Smooth muscle cell of the brain vasculature (primary cell): ENCODE measurements at regions not wholly inside any gene's neighbourhood (a gene's known extent, or its start where the extent isn't known, plus 50 kb on each side); places are given as distances from the start of the nearest gene placed in this dataset.
"Not testable (repeated sequence)": the region's sequence is repeated elsewhere in the genome, so short reads cannot be mapped to it uniquely, and the experiment has no call there.

ENCODE experiments used
- DNase-seq: peaks from one replicate; pipeline ENCODE4 v3.0.0-alpha.2; 2012; ENCODE audit warnings: low read depth, low spot score

GRCh38 chr13:26896986-26897668 is 136.5 kb upstream of the GPR12 start:
- no peak for DNase-seq

DNA sequence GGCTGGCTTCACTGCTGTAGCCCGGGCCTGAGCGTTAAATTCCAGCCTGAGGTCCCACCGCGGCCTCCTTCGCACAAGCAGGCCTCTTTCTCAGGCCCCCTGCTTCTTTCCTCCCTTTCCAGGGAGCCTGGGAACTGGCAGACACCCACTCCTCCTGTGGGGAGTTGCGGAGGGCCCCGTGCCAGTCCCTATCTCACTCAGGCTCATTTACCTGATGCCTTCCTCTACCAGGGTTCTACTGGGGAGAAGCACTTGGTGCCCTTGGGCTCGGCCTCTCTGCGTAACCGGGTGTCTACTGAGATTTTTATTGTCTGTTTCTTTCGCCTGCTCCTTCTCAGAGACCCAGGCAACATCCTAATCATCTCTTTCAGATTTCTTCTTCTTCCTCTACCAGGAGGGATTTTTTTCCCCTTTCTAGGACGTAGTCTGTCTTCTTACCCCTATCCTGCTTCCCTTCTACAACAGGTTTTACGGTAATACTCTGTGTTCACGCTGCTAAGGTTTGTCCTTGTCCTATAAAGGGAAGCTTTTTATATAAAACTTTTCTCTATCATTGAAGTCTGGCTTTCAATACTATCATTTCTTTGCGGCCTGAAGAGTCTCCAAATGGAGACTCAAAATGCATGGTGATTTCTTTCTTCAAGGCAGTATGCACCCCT is 135.4 kb upstream of the GPR12 start:
- DNase-seq, result no peak

- no peak for DNase-seq
Observed at GRCh38 chr13:26895081-26895807, 134.7 kb upstream of the GPR12 start.

DNA sequence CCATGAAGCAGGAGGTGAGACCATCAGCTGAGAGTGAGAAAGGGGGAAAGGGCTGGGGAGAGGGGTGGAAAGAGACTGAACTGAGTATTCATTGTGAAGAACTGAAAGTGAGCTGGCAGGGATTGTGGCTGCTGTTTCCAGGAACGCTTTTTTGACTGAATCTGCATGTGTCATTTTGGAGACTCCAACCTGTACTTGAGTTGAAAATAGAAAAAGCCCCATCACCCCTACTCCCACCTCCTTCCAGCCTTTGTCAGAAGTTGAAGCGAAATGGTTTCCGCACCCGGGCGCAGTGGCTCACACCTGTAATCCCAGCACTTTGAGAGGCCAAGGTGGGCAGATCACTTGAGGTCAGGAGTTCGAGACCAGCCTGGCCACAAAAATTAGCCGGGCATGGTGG is 128.0 kb upstream of the GPR12 start:
- no peak for DNase-seq

- DNase-seq, result no peak
Observed at GRCh38 chr13:26887594-26887993, 127.0 kb upstream of the GPR12 start.

- DNase-seq, result no peak
Observed at GRCh38 chr13:26883613-26884257, 123.1 kb upstream of the GPR12 start.

DNA sequence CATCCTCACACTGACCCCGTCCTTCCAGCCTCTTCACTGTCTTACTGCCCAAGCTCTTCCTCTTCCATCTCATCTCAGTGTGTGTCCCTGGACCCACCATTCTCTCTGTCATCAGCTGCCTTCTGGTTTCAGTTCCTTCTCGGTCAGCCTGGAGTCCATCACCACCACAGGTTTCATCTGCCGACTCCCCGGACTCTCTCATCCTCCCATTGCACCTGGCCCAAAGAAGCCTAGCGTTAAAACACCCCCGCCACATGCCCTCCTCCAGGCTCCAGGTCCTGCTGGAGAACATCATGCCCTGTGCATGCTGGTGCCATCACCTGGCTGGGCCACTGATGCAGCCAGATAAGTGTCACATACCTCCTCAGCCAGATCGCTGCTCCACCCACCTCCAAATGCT is 122.1 kb upstream of the GPR12 start:
- no peak for DNase-seq

GRCh38 chr13:26881154-26881553 is 120.6 kb upstream of the GPR12 start:
- no peak for DNase-seq

DNA sequence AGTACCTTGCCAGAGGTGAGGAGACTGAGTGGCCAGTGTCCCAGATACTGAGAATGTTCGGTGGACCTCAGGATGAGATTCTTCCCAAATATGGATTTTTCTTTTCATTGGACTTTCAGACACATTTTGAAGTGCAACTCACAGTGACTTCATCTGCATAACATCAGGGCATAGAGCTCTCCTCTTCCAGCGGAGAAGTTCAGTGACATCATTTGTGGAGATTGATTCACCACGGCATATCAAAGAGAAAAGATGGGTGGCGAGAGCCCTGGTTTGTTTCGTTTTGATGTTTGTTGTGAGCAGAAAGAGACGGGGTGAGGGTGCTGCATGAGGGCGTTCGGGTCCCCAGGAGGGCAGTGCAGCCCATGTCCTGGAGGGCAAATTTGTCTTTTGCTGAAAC is 120.1 kb upstream of the GPR12 start:
- no peak for DNase-seq

DNA sequence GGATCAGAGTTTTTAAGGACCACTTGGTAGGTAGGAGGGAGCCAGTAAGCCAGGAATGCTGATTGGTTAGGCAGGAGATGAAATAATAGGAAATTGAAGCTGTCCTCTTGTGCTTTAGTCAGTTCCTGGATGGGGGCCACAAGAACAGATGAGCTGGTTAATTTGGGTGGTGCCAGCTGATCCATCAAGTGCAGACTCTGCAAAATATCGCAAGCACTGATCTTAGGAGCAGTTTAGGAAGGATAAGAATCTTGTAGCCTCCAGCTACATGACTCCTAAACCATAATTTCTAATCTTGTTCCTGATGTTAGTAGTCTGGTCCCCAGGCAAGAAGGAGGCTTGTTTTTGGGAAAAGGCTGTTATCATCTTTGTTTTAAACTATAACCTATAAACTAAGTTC is 117.9 kb upstream of the GPR12 start:
- no peak for DNase-seq

DNA sequence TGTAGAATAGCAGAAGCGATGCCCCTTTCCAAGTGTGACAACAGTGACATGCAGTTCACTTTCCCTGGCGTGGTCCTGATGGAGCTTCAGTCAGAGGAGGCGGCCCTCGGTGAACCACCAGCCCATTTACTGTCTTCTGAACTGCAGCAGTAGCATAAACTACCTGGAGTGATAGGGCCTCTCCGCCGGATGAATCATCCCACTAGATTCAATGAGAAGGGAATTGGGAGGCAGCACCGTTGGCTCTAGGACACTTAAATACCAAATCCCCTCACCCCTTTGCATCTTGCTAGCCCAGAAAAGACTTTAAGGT is 112.8 kb upstream of the GPR12 start:
- no peak for DNase-seq

GRCh38 chr13:26872525-26873385 is 112.2 kb upstream of the GPR12 start:
- peak; percentile 6 for DNase-seq

DNA sequence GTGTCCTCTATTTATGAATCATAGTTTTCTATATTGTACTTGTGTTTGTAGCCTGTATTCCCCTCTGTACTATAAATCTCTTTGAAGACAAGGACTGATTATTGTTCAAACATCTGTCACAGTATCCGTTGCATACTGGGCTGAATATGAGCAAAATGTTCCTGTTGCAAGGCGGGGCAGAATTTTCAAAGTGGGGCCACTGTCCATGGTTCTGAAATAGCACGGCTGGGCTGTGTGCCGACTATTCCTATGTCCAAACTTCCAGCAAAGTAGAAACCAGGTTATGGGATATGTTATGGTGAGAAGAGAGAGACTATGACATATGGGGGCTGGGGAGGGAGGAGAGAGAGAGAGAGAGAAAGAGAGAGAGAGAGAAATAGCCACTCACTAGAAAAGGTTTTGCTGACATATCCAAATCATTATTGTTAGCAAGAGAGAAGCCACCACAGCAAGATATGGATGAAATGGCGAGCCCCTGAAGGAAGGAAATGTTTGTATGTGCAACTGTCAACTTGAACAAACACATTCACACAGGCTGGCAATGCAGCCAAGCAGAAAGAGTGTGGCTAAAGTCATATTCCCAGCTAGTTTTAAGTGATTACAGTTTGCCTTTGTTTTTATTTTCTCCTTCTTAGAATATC is 107.0 kb upstream of the GPR12 start:
- no peak for DNase-seq

DNA sequence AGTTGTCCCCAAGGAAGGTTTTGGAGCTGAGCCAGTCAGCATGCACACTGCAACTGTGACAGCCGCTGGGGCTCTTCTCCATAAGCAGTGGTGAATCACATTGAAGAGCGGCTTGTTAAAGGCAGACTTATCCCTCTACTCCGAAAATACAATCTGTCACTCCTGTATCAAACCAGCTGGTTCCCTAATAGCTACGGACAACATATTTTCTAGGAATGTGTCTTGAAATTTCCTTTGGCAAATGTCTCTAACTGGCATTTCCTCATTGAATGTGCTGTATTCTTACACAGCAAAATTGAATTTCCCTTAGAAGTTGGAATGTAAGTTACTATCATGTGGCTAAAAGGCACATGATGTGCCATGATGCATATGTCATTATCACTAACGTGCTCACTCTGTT is 104.0 kb upstream of the GPR12 start:
- DNase-seq, result no peak

GRCh38 chr13:26861941-26862340 is 101.4 kb upstream of the GPR12 start:
- DNase-seq, result no peak

GRCh38 chr13:26855921-26856320 is 95.3 kb upstream of the GPR12 start:
- DNase-seq, result no peak

DNA sequence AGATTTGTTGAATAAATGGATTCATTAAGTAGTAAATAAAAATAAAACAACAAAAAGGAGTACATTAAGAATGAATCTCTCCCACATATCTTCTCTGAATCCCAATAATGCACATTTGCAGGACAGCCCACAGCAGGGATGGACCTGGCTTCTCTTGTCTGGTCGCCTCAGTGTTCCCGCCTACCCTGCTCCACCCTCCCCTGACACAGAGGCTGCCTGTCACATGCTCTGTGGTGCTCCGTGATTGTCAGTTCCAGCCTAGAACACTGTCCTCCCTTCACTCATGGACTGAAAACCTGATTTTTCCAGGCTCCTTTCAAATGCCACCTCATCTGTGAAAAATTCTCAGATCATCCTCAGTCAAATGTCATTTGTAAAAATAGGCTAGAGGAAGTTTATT is 94.5 kb upstream of the GPR12 start:
- DNase-seq, result no peak

GRCh38 chr13:26853323-26853722 is 92.7 kb upstream of the GPR12 start:
- no peak for DNase-seq

DNA sequence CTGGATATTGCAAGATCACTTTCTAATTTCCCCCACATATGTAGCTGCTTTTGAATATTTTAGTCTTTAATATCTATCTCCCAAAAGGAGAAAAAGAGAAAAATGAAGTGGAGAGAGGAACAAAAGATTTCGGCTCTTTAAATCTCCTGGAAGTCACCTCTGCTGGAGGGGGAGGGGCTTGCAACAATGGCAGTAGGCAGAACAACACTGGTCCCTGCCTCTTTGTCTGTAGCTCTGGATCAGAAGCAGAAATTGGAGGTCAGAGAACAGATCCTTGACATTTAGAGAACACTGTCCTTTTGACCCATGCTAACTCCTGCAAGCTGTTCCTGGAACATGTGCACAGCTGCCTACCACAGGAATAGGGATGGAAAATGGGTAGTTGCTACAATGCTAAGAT is 86.7 kb upstream of the GPR12 start:
- DNase-seq, result no peak

DNA sequence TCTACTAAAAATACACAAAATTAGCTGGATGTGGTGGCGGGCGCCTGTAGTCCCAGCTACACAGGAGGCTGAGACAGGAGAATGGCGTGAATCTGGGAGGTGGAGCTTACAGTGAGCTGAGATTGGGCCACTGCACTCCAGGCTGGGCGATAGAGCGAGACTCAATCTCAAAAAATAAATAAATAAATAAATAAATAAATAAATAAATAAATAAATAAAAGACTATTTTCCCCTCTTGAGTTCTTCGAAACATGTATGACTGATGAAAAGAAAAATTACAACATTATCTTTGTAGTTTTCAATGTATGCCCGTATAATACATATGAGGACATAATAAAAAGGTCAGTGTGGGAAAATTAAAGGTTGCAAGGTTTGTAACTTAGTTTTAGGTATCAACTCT is 84.5 kb upstream of the GPR12 start:
- DNase-seq, result not testable (repeated sequence)

- no peak for DNase-seq
Observed at GRCh38 chr13:26839682-26840081, 79.1 kb upstream of the GPR12 start.
